ENCODE measurements at regions not wholly inside any gene's neighbourhood (a gene's known extent, or its start where the extent isn't known, plus 50 kb on each side); places are given as distances from the start of the nearest gene placed in this dataset.
"Not testable (repeated sequence)": the region's sequence is repeated elsewhere in the genome, so short reads cannot be mapped to it uniquely, and the experiment has no call there.

- DNase-seq (ENCODE audit: low read depth in 1 of 2, low spot score in 1 of 2), result no peak
These were observed 876.3 kb downstream of the C4orf33 start for GRCh38 chr4:129972257-129972656.

GRCh38 chr4:129974730-129975129 is 878.8 kb downstream of the C4orf33 start:
- no peak for DNase-seq (ENCODE audit: low read depth in 1 of 2, low spot score in 1 of 2)

- DNase-seq (ENCODE audit: low read depth in 1 of 2, low spot score in 1 of 2), result no peak
These were observed 882.4 kb downstream of the C4orf33 start for GRCh38 chr4:129978315-129978714.

- no peak for DNase-seq (ENCODE audit: low read depth in 1 of 2, low spot score in 1 of 2)
These were observed 893.0 kb downstream of the C4orf33 start for GRCh38 chr4:129988957-129989356.

GRCh38 chr4:129994715-129995114 is 898.8 kb downstream of the C4orf33 start:
- no peak for DNase-seq (ENCODE audit: low read depth in 1 of 2, low spot score in 1 of 2)

GRCh38 chr4:129998436-129999150 is 902.6 kb downstream of the C4orf33 start:
- no peak for DNase-seq (ENCODE audit: low read depth in 1 of 2, low spot score in 1 of 2)

- no peak for DNase-seq (ENCODE audit: low read depth in 1 of 2, low spot score in 1 of 2)
These were observed 903.2 kb downstream of the C4orf33 start for GRCh38 chr4:129999156-129999555.

GRCh38 chr4:130008461-130008860 is 912.5 kb downstream of the C4orf33 start:
- DNase-seq (ENCODE audit: low read depth in 1 of 2, low spot score in 1 of 2), result no peak

- not testable (repeated sequence) for DNase-seq (ENCODE audit: low read depth in 1 of 2, low spot score in 1 of 2)
These were observed 916.9 kb downstream of the C4orf33 start for GRCh38 chr4:130012806-130013205.

- no peak for DNase-seq (ENCODE audit: low read depth in 1 of 2, low spot score in 1 of 2)
These were observed 925.8 kb downstream of the C4orf33 start for GRCh38 chr4:130021706-130022105.

GRCh38 chr4:130023088-130023487 is 927.1 kb downstream of the C4orf33 start:
- DNase-seq (ENCODE audit: low read depth in 1 of 2, low spot score in 1 of 2), result no peak

- DNase-seq (ENCODE audit: low read depth in 1 of 2, low spot score in 1 of 2), result no peak
These were observed 929.7 kb downstream of the C4orf33 start for GRCh38 chr4:130025701-130026100.

- DNase-seq (ENCODE audit: low read depth in 1 of 2, low spot score in 1 of 2), result no peak
These were observed 930.2 kb downstream of the C4orf33 start for GRCh38 chr4:130026185-130026584.

- no peak for DNase-seq (ENCODE audit: low read depth in 1 of 2, low spot score in 1 of 2)
These were observed 932.0 kb downstream of the C4orf33 start for GRCh38 chr4:130027973-130028372.

GRCh38 chr4:130028552-130028951 is 932.6 kb downstream of the C4orf33 start:
- no peak for DNase-seq (ENCODE audit: low read depth in 1 of 2, low spot score in 1 of 2)

- DNase-seq (ENCODE audit: low read depth in 1 of 2, low spot score in 1 of 2), result no peak
These were observed 933.5 kb downstream of the C4orf33 start for GRCh38 chr4:130029442-130029841.

GRCh38 chr4:130031858-130032257 is 935.9 kb downstream of the C4orf33 start:
- DNase-seq (ENCODE audit: low read depth in 1 of 2, low spot score in 1 of 2), result no peak

GRCh38 chr4:130033657-130034056 is 937.7 kb downstream of the C4orf33 start:
- not testable (repeated sequence) for DNase-seq (ENCODE audit: low read depth in 1 of 2, low spot score in 1 of 2)

GRCh38 chr4:130034876-130035275 is 938.9 kb downstream of the C4orf33 start:
- DNase-seq (ENCODE audit: low read depth in 1 of 2, low spot score in 1 of 2), result no peak

GRCh38 chr4:130035391-130035790 is 939.4 kb downstream of the C4orf33 start:
- DNase-seq (ENCODE audit: low read depth in 1 of 2, low spot score in 1 of 2), result no peak

GRCh38 chr4:130037866-130038265 is 941.9 kb downstream of the C4orf33 start:
- DNase-seq (ENCODE audit: low read depth in 1 of 2, low spot score in 1 of 2), result not testable (repeated sequence)

- DNase-seq (ENCODE audit: low read depth in 1 of 2, low spot score in 1 of 2), result not testable (repeated sequence)
These were observed 942.6 kb downstream of the C4orf33 start for GRCh38 chr4:130038540-130038939.

- DNase-seq (ENCODE audit: low read depth in 1 of 2, low spot score in 1 of 2), result no peak
These were observed 947.8 kb downstream of the C4orf33 start for GRCh38 chr4:130043732-130044160.
